HL-60 (cell line): ENCODE measurements at regions not wholly inside any gene's neighbourhood (a gene's known extent, or its start where the extent isn't known, plus 50 kb on each side); places are given as distances from the start of the nearest gene placed in this dataset.

ENCODE experiments used
- POLR2AphosphoS5 ChIP-seq: IDR thresholded peaks from 2 replicates; pipeline ENCODE4 v1.6.1; 2012; ENCODE audit warnings: low read depth
- REST ChIP-seq: IDR thresholded peaks from 2 replicates; pipeline ENCODE4 v1.6.1; 2012; ENCODE audit warnings: low read depth; ENCODE audit not compliant: insufficient replicate concordance
- TF ChIP-seq, protein P1 (sequence below): IDR thresholded peaks from one replicate; pipeline ENCODE4 v1.5.1; 2011; ENCODE audit warnings: low read length, control low read depth, inconsistent platforms; ENCODE audit not compliant: insufficient read depth

GRCh38 chr2:8576525-8577167 lies 105.2 kb upstream of the ID2 start:
- TF ChIP-seq, protein P1, sequence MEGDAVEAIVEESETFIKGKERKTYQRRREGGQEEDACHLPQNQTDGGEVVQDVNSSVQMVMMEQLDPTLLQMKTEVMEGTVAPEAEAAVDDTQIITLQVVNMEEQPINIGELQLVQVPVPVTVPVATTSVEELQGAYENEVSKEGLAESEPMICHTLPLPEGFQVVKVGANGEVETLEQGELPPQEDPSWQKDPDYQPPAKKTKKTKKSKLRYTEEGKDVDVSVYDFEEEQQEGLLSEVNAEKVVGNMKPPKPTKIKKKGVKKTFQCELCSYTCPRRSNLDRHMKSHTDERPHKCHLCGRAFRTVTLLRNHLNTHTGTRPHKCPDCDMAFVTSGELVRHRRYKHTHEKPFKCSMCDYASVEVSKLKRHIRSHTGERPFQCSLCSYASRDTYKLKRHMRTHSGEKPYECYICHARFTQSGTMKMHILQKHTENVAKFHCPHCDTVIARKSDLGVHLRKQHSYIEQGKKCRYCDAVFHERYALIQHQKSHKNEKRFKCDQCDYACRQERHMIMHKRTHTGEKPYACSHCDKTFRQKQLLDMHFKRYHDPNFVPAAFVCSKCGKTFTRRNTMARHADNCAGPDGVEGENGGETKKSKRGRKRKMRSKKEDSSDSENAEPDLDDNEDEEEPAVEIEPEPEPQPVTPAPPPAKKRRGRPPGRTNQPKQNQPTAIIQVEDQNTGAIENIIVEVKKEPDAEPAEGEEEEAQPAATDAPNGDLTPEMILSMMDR: no peak
- TF ChIP-seq REST: no peak
- TF ChIP-seq POLR2AphosphoS5: no peak
